ENCODE measurements at regions not wholly inside any gene's neighbourhood (a gene's known extent, or its start where the extent isn't known, plus 50 kb on each side); places are given as distances from the start of the nearest gene placed in this dataset.

DNA sequence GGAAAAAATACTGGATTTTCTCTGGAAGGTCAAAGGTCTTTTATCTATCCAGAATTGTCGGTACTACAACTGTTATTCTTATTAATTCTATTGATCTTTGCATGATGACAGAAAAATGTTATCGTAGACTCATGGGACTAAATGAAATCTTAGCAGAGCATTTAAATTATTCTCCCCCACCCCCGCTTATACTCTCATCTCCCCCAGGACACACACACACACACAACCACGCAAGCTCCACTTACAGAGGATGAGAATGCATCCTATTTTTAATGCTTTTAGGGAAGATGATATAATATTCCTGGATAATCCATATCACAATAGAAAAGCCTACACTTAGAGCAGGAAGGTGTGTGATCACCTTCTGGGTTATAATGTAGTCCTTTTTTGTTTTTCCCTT, 91.9 kb upstream of the STARD13 start:
- H3K4me1 ChIP-seq (ENCODE audit: control insufficient read depth, insufficient read depth, low read length) = no peaks in the 10 kb centered on the region
- dilution Hi-C loops (cut with HindIII; ENCODE audit: low sequenced_read_pairs, unreplicated experiment) = no loop called here
- no peak overlapping the region for H3K9ac ChIP-seq (ENCODE audit: low read depth, low read length)
- H2AK5ac ChIP-seq (ENCODE audit: low read depth, low read length) = no peak overlapping the region
- no peak for ATAC-seq (ENCODE audit: low read depth)
- H4K5ac ChIP-seq (ENCODE audit: low read depth, low read length) = no peak overlapping the region
- H2BK120ac ChIP-seq (ENCODE audit: low read depth, low read length) = no peak overlapping the region
- no peak overlapping the region for H4K91ac ChIP-seq (ENCODE audit: insufficient read depth, low read depth, low read length)
- no peak overlapping the region for H3K18ac ChIP-seq (ENCODE audit: low read depth, low read length)
- H2BK5ac ChIP-seq (ENCODE audit: low read depth, low read length, poor library complexity, severe bottlenecking) = no peak overlapping the region
- ChIA-PET CTCF (no interaction called here), POLR2A (ENCODE audit: unreplicated experiment) (no interaction called here)
- no CpG with 5 or more reads among the region's 4 CpGs for WGBS, 2 experiments (ENCODE audit: extremely low coverage in 2 of 2, insufficient read length in 1 of 2)
- no peak overlapping the region for H3K56ac ChIP-seq (ENCODE audit: extremely low read depth, insufficient read depth, low read length)
- H3K27me3 ChIP-seq (ENCODE audit: control insufficient read depth, insufficient read depth, low read length) = no peaks in the 10 kb centered on the region
- intact Hi-C loops (cut with micrococcal nuclease) = loop anchor here (1.0 kb wide), 1 partner anchor 38 kb away; no protein-coding TSS in a partner anchor
- TF ChIP-seq RCOR1 (IDR thresholded peaks at IDR 0.05; ENCODE audit: insufficient replicate concordance, low read length) = no peak
- no peak for TF ChIP-seq BHLHE40 (IDR thresholded peaks at IDR 0.05; ENCODE audit: low read depth, low read length)
- TF ChIP-seq, protein P1, sequence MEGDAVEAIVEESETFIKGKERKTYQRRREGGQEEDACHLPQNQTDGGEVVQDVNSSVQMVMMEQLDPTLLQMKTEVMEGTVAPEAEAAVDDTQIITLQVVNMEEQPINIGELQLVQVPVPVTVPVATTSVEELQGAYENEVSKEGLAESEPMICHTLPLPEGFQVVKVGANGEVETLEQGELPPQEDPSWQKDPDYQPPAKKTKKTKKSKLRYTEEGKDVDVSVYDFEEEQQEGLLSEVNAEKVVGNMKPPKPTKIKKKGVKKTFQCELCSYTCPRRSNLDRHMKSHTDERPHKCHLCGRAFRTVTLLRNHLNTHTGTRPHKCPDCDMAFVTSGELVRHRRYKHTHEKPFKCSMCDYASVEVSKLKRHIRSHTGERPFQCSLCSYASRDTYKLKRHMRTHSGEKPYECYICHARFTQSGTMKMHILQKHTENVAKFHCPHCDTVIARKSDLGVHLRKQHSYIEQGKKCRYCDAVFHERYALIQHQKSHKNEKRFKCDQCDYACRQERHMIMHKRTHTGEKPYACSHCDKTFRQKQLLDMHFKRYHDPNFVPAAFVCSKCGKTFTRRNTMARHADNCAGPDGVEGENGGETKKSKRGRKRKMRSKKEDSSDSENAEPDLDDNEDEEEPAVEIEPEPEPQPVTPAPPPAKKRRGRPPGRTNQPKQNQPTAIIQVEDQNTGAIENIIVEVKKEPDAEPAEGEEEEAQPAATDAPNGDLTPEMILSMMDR (conservative IDR thresholded peaks at IDR 0.05; ENCODE audit: low read depth, low read length) = no peak
- no peak for TF ChIP-seq RFX5 (IDR thresholded peaks at IDR 0.05; ENCODE audit: low read depth, low read length)
- TF ChIP-seq NFE2L2 (IDR thresholded peaks at IDR 0.05; ENCODE audit: low read depth, low read length) = no peak
- TF ChIP-seq MXI1 (IDR thresholded peaks at IDR 0.05; ENCODE audit: borderline replicate concordance, low read depth, low read length) = no peak
- TF ChIP-seq MAFK (IDR thresholded peaks at IDR 0.05; ENCODE audit: low read depth, low read length) = no peak
- TF ChIP-seq POLR2A (IDR thresholded peaks at IDR 0.05; ENCODE audit: low read depth, low read length) = no peak
- TF ChIP-seq, protein P2, sequence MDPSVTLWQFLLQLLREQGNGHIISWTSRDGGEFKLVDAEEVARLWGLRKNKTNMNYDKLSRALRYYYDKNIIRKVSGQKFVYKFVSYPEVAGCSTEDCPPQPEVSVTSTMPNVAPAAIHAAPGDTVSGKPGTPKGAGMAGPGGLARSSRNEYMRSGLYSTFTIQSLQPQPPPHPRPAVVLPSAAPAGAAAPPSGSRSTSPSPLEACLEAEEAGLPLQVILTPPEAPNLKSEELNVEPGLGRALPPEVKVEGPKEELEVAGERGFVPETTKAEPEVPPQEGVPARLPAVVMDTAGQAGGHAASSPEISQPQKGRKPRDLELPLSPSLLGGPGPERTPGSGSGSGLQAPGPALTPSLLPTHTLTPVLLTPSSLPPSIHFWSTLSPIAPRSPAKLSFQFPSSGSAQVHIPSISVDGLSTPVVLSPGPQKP (IDR thresholded peaks at IDR 0.05; ENCODE audit: borderline replicate concordance, low read depth, low read length) = no peak
- TF ChIP-seq FOS (IDR thresholded peaks at IDR 0.05; ENCODE audit: low read depth, low read length) = no peak
- TF ChIP-seq CHD1 (IDR thresholded peaks at IDR 0.05; ENCODE audit: low read depth, low read length) = no peak
- TF ChIP-seq, protein P3, sequence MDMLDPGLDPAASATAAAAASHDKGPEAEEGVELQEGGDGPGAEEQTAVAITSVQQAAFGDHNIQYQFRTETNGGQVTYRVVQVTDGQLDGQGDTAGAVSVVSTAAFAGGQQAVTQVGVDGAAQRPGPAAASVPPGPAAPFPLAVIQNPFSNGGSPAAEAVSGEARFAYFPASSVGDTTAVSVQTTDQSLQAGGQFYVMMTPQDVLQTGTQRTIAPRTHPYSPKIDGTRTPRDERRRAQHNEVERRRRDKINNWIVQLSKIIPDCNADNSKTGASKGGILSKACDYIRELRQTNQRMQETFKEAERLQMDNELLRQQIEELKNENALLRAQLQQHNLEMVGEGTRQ (IDR thresholded peaks at IDR 0.05; ENCODE audit: low read depth, low read length) = no peak
- TF ChIP-seq CEBPB (IDR thresholded peaks at IDR 0.05; ENCODE audit: low read depth, low read length) = no peak
- TF ChIP-seq RAD21 (IDR thresholded peaks at IDR 0.05; ENCODE audit: low read length) = no peak
- no peak for TF ChIP-seq MAZ (IDR thresholded peaks at IDR 0.05; ENCODE audit: borderline replicate concordance, low read depth, low read length)
- no peak for TF ChIP-seq SMC3 (IDR thresholded peaks at IDR 0.05; ENCODE audit: low read depth, low read length)
- no peaks in the 10 kb centered on the region for H3K9me3 ChIP-seq (ENCODE audit: control insufficient read depth, insufficient read depth, low read length)
- H3K4me2 ChIP-seq (ENCODE audit: low read depth, low read length) = no peak overlapping the region
- H4K8ac ChIP-seq (ENCODE audit: low read depth in 2 of 2, low read length in 2 of 2) = no peak overlapping the region
- H4K20me1 ChIP-seq (ENCODE audit: insufficient read depth, low read length) = no peaks in the 10 kb centered on the region
- BruUV-seq (replicated peaks) = no TSS peak
- no peak overlapping the region for H3K27ac ChIP-seq (ENCODE audit: insufficient read depth, low read length)
- no peak overlapping the region for H3K4me3 ChIP-seq (ENCODE audit: insufficient read depth, low read depth, low read length)
- H2AK9ac ChIP-seq (replicated peaks; ENCODE audit: low read depth, low read length, poor library complexity) = no peak overlapping the region
- H3K23ac ChIP-seq (ENCODE audit: low read depth, low read length) = no peak overlapping the region
- no peak for DNase-seq
- no peak overlapping the region for H3K4ac ChIP-seq (ENCODE audit: low read depth, low read length)
- H3K9me1 ChIP-seq (ENCODE audit: insufficient read depth, low read length) = peaks cover 3% of the 10 kb centered on the region; the same call in 1 of the 2 replicates
- in situ Hi-C loops (cut with MboI; ENCODE audit: low sequenced_read_pairs) = no loop called here
- H2BK15ac ChIP-seq (ENCODE audit: low read depth, low read length) = no peak overlapping the region
- no peaks in the 10 kb centered on the region for H3K79me1 ChIP-seq (ENCODE audit: low read depth in 1 of 2, low read length in 2 of 2)
- no peak overlapping the region for H3K14ac ChIP-seq (replicated peaks; ENCODE audit: low read depth, low read length)
- no peak overlapping the region for H2BK20ac ChIP-seq (ENCODE audit: low read depth, low read length)
- no peaks in the 10 kb centered on the region for H3K36me3 ChIP-seq (ENCODE audit: control insufficient read depth, insufficient read depth, low read length)
- no peak overlapping the region for H2AFZ ChIP-seq (replicated peaks; ENCODE audit: low read length, poor library complexity)

Data from IMR-90 (cell line).